HG02973 (cell line): ENCODE measurements at regions not wholly inside any gene's neighbourhood (a gene's known extent, or its start where the extent isn't known, plus 50 kb on each side); places are given as distances from the start of the nearest gene placed in this dataset.

Source experiments
- ATAC-seq: cut with Tn5 transposase; IDR thresholded peaks from one replicate; pipeline ENCODE4 v1.9.1; 2021; ENCODE audit warnings: moderate library complexity; ENCODE audit not compliant: unreplicated experiment

- ATAC-seq: no peak
Observed at GRCh38 chr7:88515301-88515700, 208.6 kb upstream of the STEAP4 start.

GRCh38 chr7:88509341-88509740 is 202.6 kb upstream of the STEAP4 start:
- no peak for ATAC-seq

- no peak for ATAC-seq
Observed at GRCh38 chr7:88500131-88500530, 193.4 kb upstream of the STEAP4 start.

GRCh38 chr7:88495881-88496725 is 189.4 kb upstream of the STEAP4 start:
- ATAC-seq: no peak

GRCh38 chr7:88492153-88492552 is 185.5 kb upstream of the STEAP4 start:
- no peak for ATAC-seq

- no peak for ATAC-seq
Observed at GRCh38 chr7:88490874-88491273, 184.2 kb upstream of the STEAP4 start.

- ATAC-seq: no peak
Observed at GRCh38 chr7:88490161-88490560, 183.5 kb upstream of the STEAP4 start.

- ATAC-seq: no peak
Observed at GRCh38 chr7:88485821-88486220, 179.1 kb upstream of the STEAP4 start.

GRCh38 chr7:88484551-88484950 is 177.9 kb upstream of the STEAP4 start:
- ATAC-seq: no peak

- no peak for ATAC-seq
Observed at GRCh38 chr7:88480896-88481295, 174.2 kb upstream of the STEAP4 start.

- ATAC-seq: no peak
Observed at GRCh38 chr7:88480271-88480670, 173.6 kb upstream of the STEAP4 start.

GRCh38 chr7:88477976-88478375 is 171.3 kb upstream of the STEAP4 start:
- no peak for ATAC-seq

- no peak for ATAC-seq
Observed at GRCh38 chr7:88465600-88465999, 158.9 kb upstream of the STEAP4 start.

GRCh38 chr7:88462799-88463198 is 156.1 kb upstream of the STEAP4 start:
- no peak for ATAC-seq

GRCh38 chr7:88460650-88461049 is 154.0 kb upstream of the STEAP4 start:
- no peak for ATAC-seq

GRCh38 chr7:88458946-88459345 is 152.3 kb upstream of the STEAP4 start:
- ATAC-seq: no peak

GRCh38 chr7:88458279-88458678 is 151.6 kb upstream of the STEAP4 start:
- ATAC-seq: no peak

- ATAC-seq: no peak
Observed at GRCh38 chr7:88457320-88457719, 150.6 kb upstream of the STEAP4 start.

- ATAC-seq: no peak
Observed at GRCh38 chr7:88456490-88456889, 149.8 kb upstream of the STEAP4 start.

GRCh38 chr7:88455696-88456095 is 149.0 kb upstream of the STEAP4 start:
- no peak for ATAC-seq

- peak; percentile 70 for ATAC-seq
Observed at GRCh38 chr7:88452646-88453045, 146.0 kb upstream of the STEAP4 start.

GRCh38 chr7:88450874-88451273 is 144.2 kb upstream of the STEAP4 start:
- ATAC-seq: no peak

GRCh38 chr7:88449410-88449809 is 142.7 kb upstream of the STEAP4 start:
- ATAC-seq: no peak
